Astrocyte (in vitro differentiated cells and primary cell): ENCODE measurements at regions not wholly inside any gene's neighbourhood (a gene's known extent, or its start where the extent isn't known, plus 50 kb on each side); places are given as distances from the start of the nearest gene placed in this dataset.
"Not testable (repeated sequence)": the region's sequence is repeated elsewhere in the genome, so short reads cannot be mapped to it uniquely, and the experiment has no call there.

Experiments used
- DNase-seq: peaks from one replicate; pipeline ENCODE4 v3.0.0-alpha.2; 2010; ENCODE audit warnings: low read depth
- FAIRE-seq: peaks from 2 replicates; lab custom pipeline; 2011; peaks lifted over from hg19 to GRCh38; lab: Jason Lieb, UNC
- H2AFZ ChIP-seq: 2 replicates; pipeline ENCODE4 v1.6.0; 2012; ENCODE audit warnings: low read depth, low read length, inconsistent platforms
- H3K27ac ChIP-seq: 2 replicates; pipeline ENCODE4 v1.5.1; 2011; ENCODE audit warnings: low read depth, low read length, inconsistent platforms
- H3K27me3 ChIP-seq: 2 replicates; pipeline ENCODE4 v1.6.0; 2011; ENCODE audit warnings: low read length, inconsistent platforms; ENCODE audit not compliant: insufficient read depth
- H3K36me3 ChIP-seq: 2 replicates; pipeline ENCODE4 v1.5.1; 2011; ENCODE audit warnings: low read length, inconsistent platforms; ENCODE audit not compliant: insufficient read depth
- H3K4me1 ChIP-seq: 2 replicates; pipeline ENCODE4 v1.5.1; 2011; ENCODE audit warnings: low read length, inconsistent platforms; ENCODE audit not compliant: insufficient read depth
- H3K4me2 ChIP-seq: 2 replicates; pipeline ENCODE4 v1.6.0; 2012; ENCODE audit warnings: low read length, inconsistent platforms
- H3K4me3 ChIP-seq: 2 replicates; pipeline ENCODE4 v1.5.1; 2011; ENCODE audit warnings: low read depth, mild to moderate bottlenecking, low read length, inconsistent platforms; ENCODE audit not compliant: insufficient read depth
- H3K79me2 ChIP-seq: 2 replicates; pipeline ENCODE4 v1.6.0; 2012; ENCODE audit warnings: mild to moderate bottlenecking, low read length, inconsistent platforms; ENCODE audit not compliant: insufficient read depth
- H3K9ac ChIP-seq: 2 replicates; pipeline ENCODE4 v1.6.0; 2012; ENCODE audit warnings: mild to moderate bottlenecking, low read length, inconsistent platforms
- H3K9me3 ChIP-seq: 2 replicates; pipeline ENCODE4 v1.5.1; 2012; ENCODE audit warnings: low read depth, mild to moderate bottlenecking, low read length, inconsistent platforms; ENCODE audit not compliant: insufficient read depth
- H4K20me1 ChIP-seq: 2 replicates; pipeline ENCODE4 v1.6.0; 2012; ENCODE audit warnings: low read length, inconsistent platforms; ENCODE audit not compliant: insufficient read depth
- H3K27ac Mint-ChIP-seq: one replicate; pipeline ENCODE4 v1.8.0; 2021; ENCODE audit warnings: mild to moderate bottlenecking, mixed read lengths; ENCODE audit not compliant: unreplicated experiment
- H3K27me3 Mint-ChIP-seq: one replicate; pipeline ENCODE4 v1.8.0; 2021; ENCODE audit warnings: low read depth, mixed read lengths; ENCODE audit not compliant: unreplicated experiment
- H3K36me3 Mint-ChIP-seq: one replicate; pipeline ENCODE4 v1.8.0; 2021; ENCODE audit warnings: low read depth, mixed read lengths; ENCODE audit not compliant: unreplicated experiment
- H3K4me1 Mint-ChIP-seq: one replicate; pipeline ENCODE4 v1.8.0; 2021; ENCODE audit warnings: low read depth, mixed read lengths; ENCODE audit not compliant: unreplicated experiment
- H3K4me3 Mint-ChIP-seq: one replicate; pipeline ENCODE4 v1.8.0; 2021; ENCODE audit warnings: mild to moderate bottlenecking, moderate library complexity, mixed read lengths; ENCODE audit not compliant: unreplicated experiment
- H3K9me3 Mint-ChIP-seq: one replicate; pipeline ENCODE4 v1.8.0; 2021; ENCODE audit warnings: mild to moderate bottlenecking, mixed read lengths; ENCODE audit not compliant: unreplicated experiment

DNA sequence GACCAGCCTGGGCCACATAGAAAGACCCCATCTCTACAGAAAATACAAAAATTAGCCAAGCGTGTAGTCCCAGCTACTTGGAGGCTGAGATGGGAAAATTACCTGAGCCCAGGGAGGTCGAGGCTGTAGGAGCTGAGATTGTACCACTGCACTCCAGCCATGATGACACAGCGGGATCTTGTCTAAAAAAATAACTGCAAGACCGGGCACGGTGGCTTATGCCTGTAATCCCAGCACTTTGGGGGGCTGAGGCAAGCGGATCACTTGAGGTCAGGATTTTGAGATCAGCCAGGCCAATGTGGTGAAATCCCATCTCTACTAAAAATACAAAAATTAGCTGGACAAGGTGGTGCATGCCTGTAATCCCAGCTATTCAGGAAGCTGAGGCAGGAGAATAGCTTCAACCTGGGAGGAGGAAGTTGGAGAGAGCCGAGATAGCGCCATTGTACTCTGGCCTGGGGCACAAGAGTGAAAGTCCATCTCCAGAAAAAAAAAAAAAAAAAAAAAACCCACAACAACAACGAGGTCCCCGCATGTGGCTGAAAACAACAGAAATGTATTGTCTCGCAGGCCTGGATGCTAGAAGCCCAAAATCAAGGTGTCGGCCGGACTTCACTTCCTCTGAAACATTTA lies 50.7 kb upstream of the DEFB108B start:
- H3K4me1 Mint-ChIP-seq, H4K20me1 ChIP-seq, H3K27ac ChIP-seq, H3K27ac Mint-ChIP-seq, DNase-seq, H3K79me2 ChIP-seq, H2AFZ ChIP-seq, H3K36me3 ChIP-seq, H3K9me3 ChIP-seq, H3K27me3 ChIP-seq, H3K9ac ChIP-seq, H3K4me3 Mint-ChIP-seq, H3K36me3 Mint-ChIP-seq, H3K4me2 ChIP-seq, H3K27me3 Mint-ChIP-seq, H3K9me3 Mint-ChIP-seq, H3K4me3 ChIP-seq, H3K4me1 ChIP-seq, FAIRE-seq: not testable (repeated sequence)

DNA sequence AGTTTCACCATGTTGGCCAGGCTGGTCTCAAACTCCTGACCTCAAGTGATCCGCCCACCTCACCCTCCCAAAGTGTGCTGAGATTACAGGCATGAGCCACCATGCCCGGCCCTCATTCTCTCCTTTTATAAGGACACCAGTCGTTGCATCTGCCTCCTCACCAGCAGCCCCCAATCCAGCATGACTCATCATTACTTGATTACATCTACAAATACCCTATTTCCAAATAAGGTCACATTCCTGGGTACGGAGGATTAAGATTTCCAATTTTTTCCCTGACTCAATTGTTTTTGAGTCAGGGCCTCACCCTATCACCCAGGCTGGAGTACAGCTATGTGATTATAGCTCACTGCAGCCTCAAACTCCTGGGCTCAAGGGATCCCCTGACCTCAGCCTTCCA lies 49.8 kb upstream of the DEFB108B start:
- not testable (repeated sequence) for H3K9ac ChIP-seq, H3K9me3 ChIP-seq, H3K4me1 ChIP-seq, H3K4me3 ChIP-seq, H2AFZ ChIP-seq, H3K36me3 Mint-ChIP-seq, H4K20me1 ChIP-seq, H3K27me3 Mint-ChIP-seq, H3K27ac ChIP-seq, H3K4me3 Mint-ChIP-seq, H3K79me2 ChIP-seq, H3K4me1 Mint-ChIP-seq, FAIRE-seq, H3K27me3 ChIP-seq, H3K9me3 Mint-ChIP-seq, H3K4me2 ChIP-seq, H3K36me3 ChIP-seq
- H3K27ac Mint-ChIP-seq, result peak overlapping the region; percentile 34
- peak; percentile 53 for DNase-seq
